PC-3 (cell line): ENCODE measurements at regions not wholly inside any gene's neighbourhood (a gene's known extent, or its start where the extent isn't known, plus 50 kb on each side); places are given as distances from the start of the nearest gene placed in this dataset.

Source experiments
- ATAC-seq: fragments of 200-7000 bp; cut with Tn5 transposase; 2 replicates; pipeline ENCODE4 v1.9.1; 2020; ENCODE audit warnings: mild to moderate bottlenecking, moderate library complexity
- BruUV-seq: library from RNA; stranded (reverse); fragments of 400-500 nt; replicated peaks from 2 replicates; lab custom pipeline; 2021; lab: Mats Ljungman, UMichigan
- CTCF ChIA-PET: fragments of 300-600 bp; sonication (Branson Sonifier 250); formaldehyde crosslinking; loops from one replicate; lab custom pipeline; 2022; ENCODE audit warnings: antibody characterized with exemption; lab: Charles Lee
- POLR2A ChIA-PET: fragments of 300-600 bp; sonication (Branson Sonifier 250); formaldehyde crosslinking; loops from one replicate; lab custom pipeline; 2022; ENCODE audit warnings: antibody characterized with exemption; ENCODE audit not compliant: unreplicated experiment; lab: Charles Lee
- DNase-seq: peaks from one replicate; pipeline ENCODE4 v3.0.0-alpha.2; 2015
- H2AFZ ChIP-seq: fragments of 300-600 bp; sonication (generic); 2 replicates; pipeline ENCODE4 v1.6.0; 2016; ENCODE audit warnings: antibody characterized with exemption, low read length
- H3F3A ChIP-seq: fragments of 300-600 bp; sonication (generic); one replicate; pipeline ENCODE4 v1.6.0; 2017; ENCODE audit warnings: antibody characterized with exemption, low read length, control low read depth, mild to moderate bottlenecking; ENCODE audit not compliant: unreplicated experiment
- H3K27ac ChIP-seq: fragments of 300-600 bp; sonication (generic); 2 replicates; pipeline ENCODE4 v1.5.1; 2016; ENCODE audit warnings: mild to moderate bottlenecking, low read length
- H3K27me3 ChIP-seq: fragments of 300-600 bp; sonication (generic); 2 replicates; pipeline ENCODE4 v1.6.1; 2016; ENCODE audit warnings: low read length, mixed read lengths
- H3K36me3 ChIP-seq: fragments of 300-600 bp; sonication (generic); 2 replicates; pipeline ENCODE4 v1.6.1; 2016; ENCODE audit warnings: low read depth, mixed run types, low read length, mixed read lengths
- H3K4me1 ChIP-seq: fragments of 300-600 bp; sonication (generic); 2 replicates; pipeline ENCODE4 v1.5.1; 2016; ENCODE audit warnings: low read length; ENCODE audit not compliant: insufficient read depth
- H3K4me2 ChIP-seq: fragments of 300-600 bp; sonication (generic); 2 replicates; pipeline ENCODE4 v1.6.0; 2016; ENCODE audit warnings: low read length
- H3K4me3 ChIP-seq: fragments of 300-600 bp; sonication (generic); 2 replicates; pipeline ENCODE4 v1.5.1; 2016; ENCODE audit warnings: mild to moderate bottlenecking, low read length, mixed read lengths
- H3K79me2 ChIP-seq: fragments of 300-600 bp; sonication (generic); 2 replicates; pipeline ENCODE4 v1.6.1; 2017; ENCODE audit warnings: low read length, mixed read lengths
- H3K9ac ChIP-seq: fragments of 300-600 bp; sonication (generic); 2 replicates; pipeline ENCODE4 v1.6.0; 2016; ENCODE audit warnings: mild to moderate bottlenecking, low read length
- H3K9me2 ChIP-seq: fragments of 300-600 bp; sonication (generic); replicated peaks from 2 replicates; pipeline ENCODE4 v1.6.1; 2016; ENCODE audit warnings: mixed run types, low read length, mixed read lengths
- H3K9me3 ChIP-seq: fragments of 300-600 bp; sonication (generic); 2 replicates; pipeline ENCODE4 v1.6.1; 2016; ENCODE audit warnings: low read length, mixed read lengths
- H4K20me1 ChIP-seq: fragments of 300-600 bp; sonication (generic); 2 replicates; pipeline ENCODE4 v1.6.1; 2016; ENCODE audit warnings: low read length, mixed read lengths
- EZH2 ChIP-seq: fragments of 300-600 bp; sonication (generic); IDR thresholded peaks from one replicate; pipeline ENCODE4 v1.6.1; 2017; ENCODE audit warnings: antibody characterized with exemption, mild to moderate bottlenecking, low read length; ENCODE audit not compliant: unreplicated experiment
- EZH2phosphoT487 ChIP-seq: fragments of 300-600 bp; sonication (generic); IDR thresholded peaks from 2 replicates; pipeline ENCODE4 v1.6.1; 2018; ENCODE audit warnings: mild to moderate bottlenecking, antibody characterized with exemption, low read length, borderline replicate concordance
- intact Hi-C: fragments of 100-400 bp; cut with micrococcal nuclease; formaldehyde crosslinking; loops from 2 replicates; pipeline ENCODE4 v1.9.0; 2023
- TF ChIP-seq, protein P1 (sequence below): fragments of 300-600 bp; sonication (generic); conservative IDR thresholded peaks from 2 replicates; pipeline ENCODE4 v1.5.1; 2017; ENCODE audit warnings: antibody characterized with exemption, low read depth, mild to moderate bottlenecking, low read length

DNA sequence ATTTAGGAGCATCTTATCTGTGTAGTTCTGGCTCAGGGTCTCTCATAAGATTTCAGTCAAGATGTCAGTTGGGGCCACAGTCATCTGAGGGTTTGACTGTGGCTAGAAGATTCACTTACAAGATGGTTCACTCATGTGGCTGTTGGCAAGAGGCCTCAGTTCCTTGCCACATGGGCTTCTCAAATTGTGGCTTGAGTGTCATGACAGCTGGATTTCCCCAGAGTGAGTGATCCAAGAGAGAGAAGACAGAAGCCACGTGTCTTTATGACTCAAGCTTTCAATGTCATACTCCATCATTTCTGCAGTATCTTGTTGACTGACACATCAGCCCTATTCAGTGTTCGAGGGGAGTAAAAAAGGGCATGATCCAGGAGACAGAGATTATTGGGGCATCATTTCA lies 131.3 kb upstream of the AP1S2 start:
- H3K9me3 ChIP-seq = no peaks in the 10 kb centered on the region
- no peaks in the 10 kb centered on the region for H3F3A ChIP-seq
- no peak overlapping the region for H3K4me3 ChIP-seq
- H3K27ac ChIP-seq = no peak overlapping the region
- no peaks in the 10 kb centered on the region for H3K79me2 ChIP-seq
- TF ChIP-seq, protein P1, sequence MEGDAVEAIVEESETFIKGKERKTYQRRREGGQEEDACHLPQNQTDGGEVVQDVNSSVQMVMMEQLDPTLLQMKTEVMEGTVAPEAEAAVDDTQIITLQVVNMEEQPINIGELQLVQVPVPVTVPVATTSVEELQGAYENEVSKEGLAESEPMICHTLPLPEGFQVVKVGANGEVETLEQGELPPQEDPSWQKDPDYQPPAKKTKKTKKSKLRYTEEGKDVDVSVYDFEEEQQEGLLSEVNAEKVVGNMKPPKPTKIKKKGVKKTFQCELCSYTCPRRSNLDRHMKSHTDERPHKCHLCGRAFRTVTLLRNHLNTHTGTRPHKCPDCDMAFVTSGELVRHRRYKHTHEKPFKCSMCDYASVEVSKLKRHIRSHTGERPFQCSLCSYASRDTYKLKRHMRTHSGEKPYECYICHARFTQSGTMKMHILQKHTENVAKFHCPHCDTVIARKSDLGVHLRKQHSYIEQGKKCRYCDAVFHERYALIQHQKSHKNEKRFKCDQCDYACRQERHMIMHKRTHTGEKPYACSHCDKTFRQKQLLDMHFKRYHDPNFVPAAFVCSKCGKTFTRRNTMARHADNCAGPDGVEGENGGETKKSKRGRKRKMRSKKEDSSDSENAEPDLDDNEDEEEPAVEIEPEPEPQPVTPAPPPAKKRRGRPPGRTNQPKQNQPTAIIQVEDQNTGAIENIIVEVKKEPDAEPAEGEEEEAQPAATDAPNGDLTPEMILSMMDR = no peak
- TF ChIP-seq EZH2phosphoT487 (no peak), EZH2 (no peak)
- no peak overlapping the region for H2AFZ ChIP-seq
- no peaks in the 10 kb centered on the region for H4K20me1 ChIP-seq
- no peak overlapping the region for H3K4me2 ChIP-seq
- DNase-seq (peak; percentile 6), ATAC-seq (no peak)
- peaks cover 11% of the 10 kb centered on the region; the same call in 1 of the 2 replicates for H3K4me1 ChIP-seq
- intact Hi-C loops = no loop called here
- ChIA-PET POLR2A (no interaction called here), CTCF (no interaction called here)
- no peak overlapping the region for H3K9ac ChIP-seq
- H3K36me3 ChIP-seq = no peaks in the 10 kb centered on the region
- BruUV-seq = no TSS peak
- no peaks in the 10 kb centered on the region for H3K27me3 ChIP-seq
- H3K9me2 ChIP-seq = no peaks in the 10 kb centered on the region

- DNase-seq = no peak
- H3K9me3 ChIP-seq = no peaks in the 10 kb centered on the region
- BruUV-seq = no TSS peak
- H3K9me2 ChIP-seq = no peaks in the 10 kb centered on the region
- no peak for ATAC-seq
- H4K20me1 ChIP-seq = no peaks in the 10 kb centered on the region
- no peak overlapping the region for H3K9ac ChIP-seq
- no peak overlapping the region for H2AFZ ChIP-seq
- no peaks in the 10 kb centered on the region for H3K79me2 ChIP-seq
- H3K4me2 ChIP-seq = no peak overlapping the region
- H3K27me3 ChIP-seq = no peaks in the 10 kb centered on the region
- no peaks in the 10 kb centered on the region for H3K36me3 ChIP-seq
- ChIA-PET CTCF (no interaction called here), POLR2A (interaction anchor here (0.6 kb wide), 1 partner anchor 22 kb away, joined by 5 read pairs; no protein-coding TSS in a partner anchor)
- H3K4me1 ChIP-seq = no peaks in the 10 kb centered on the region
- H3K4me3 ChIP-seq = no peak overlapping the region
- TF ChIP-seq EZH2 (no peak), EZH2phosphoT487 (no peak)
- TF ChIP-seq, protein P1 = no peak
- intact Hi-C loops = no loop called here
- no peak overlapping the region for H3K27ac ChIP-seq
- no peaks in the 10 kb centered on the region for H3F3A ChIP-seq
Observed at GRCh38 chrX:15983034-15983433, 128.4 kb upstream of the AP1S2 start.

DNA sequence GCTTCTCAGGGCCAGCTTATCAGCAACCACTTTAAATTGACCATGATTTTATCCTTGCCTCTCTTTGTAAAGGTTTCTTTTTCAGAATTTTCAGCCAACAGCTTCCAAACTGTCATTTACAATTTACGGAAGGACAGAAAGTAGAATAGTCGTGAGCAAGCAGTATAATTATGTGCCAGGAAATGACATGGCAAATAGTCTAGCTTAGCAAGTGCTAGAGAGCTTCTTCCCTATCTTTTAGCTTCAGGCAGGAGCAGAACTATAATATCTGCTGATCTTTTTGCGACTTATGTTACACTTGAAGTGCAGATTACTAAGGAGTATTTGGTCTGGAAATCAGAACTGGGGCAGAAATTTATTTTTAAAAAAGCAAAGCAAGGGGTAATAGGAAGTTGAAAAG lies 123.0 kb upstream of the AP1S2 start:
- no TSS peak for BruUV-seq
- Histone ChIP-seq H3K4me1 (no peaks in the 10 kb centered on the region), H4K20me1 (no peaks in the 10 kb centered on the region), H3K4me2 (no peak overlapping the region), H3K4me3 (no peak overlapping the region), H3K9ac (no peak overlapping the region), H3K79me2 (no peaks in the 10 kb centered on the region), H3K9me3 (no peaks in the 10 kb centered on the region), H3K9me2 (no peaks in the 10 kb centered on the region), H3K27me3 (no peaks in the 10 kb centered on the region), H3F3A (no peaks in the 10 kb centered on the region), H3K27ac (no peak overlapping the region), H2AFZ (no peak overlapping the region), H3K36me3 (no peaks in the 10 kb centered on the region)
- ChIA-PET CTCF (no interaction called here), POLR2A (no interaction called here)
- DNase-seq (no peak), ATAC-seq (no peak)
- no peak for TF ChIP-seq EZH2
- intact Hi-C loops = no loop called here
